WTC11 (cell line): ENCODE measurements at regions not wholly inside any gene's neighbourhood (a gene's known extent, or its start where the extent isn't known, plus 50 kb on each side); places are given as distances from the start of the nearest gene placed in this dataset.

Experiments used
- JUN ChIP-seq: sonication (generic); formaldehyde crosslinking; IDR thresholded peaks from 2 replicates; pipeline ENCODE4 v1.8.0; 2023; ENCODE audit warnings: mild to moderate bottlenecking, missing genetic modification reagents
- TF ChIP-seq, protein P1 (sequence below): sonication (generic); formaldehyde crosslinking; IDR thresholded peaks from 2 replicates; pipeline ENCODE4 v1.8.0; 2022; ENCODE audit warnings: missing genetic modification reagents

DNA sequence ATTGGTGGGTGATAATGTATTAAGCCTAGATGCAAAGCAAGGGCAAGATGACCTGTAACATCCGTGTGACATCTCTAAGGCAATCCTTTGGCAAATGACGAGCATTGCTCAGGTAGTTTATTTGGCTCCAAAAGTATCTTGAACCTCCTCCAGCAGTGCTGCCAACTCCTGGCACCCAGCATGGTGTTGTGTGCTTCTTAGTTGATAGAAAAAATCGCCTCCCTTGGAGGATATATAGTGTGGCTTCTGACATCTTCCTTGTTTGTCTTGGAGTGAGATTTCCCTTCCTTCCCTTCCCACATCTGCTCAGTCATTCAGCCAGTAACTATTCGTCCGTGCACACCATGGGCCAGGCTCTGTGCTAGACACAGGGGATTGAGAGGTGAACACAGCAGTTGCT, 121.8 kb downstream of the TOMM20 start:
- TF ChIP-seq, protein P1, sequence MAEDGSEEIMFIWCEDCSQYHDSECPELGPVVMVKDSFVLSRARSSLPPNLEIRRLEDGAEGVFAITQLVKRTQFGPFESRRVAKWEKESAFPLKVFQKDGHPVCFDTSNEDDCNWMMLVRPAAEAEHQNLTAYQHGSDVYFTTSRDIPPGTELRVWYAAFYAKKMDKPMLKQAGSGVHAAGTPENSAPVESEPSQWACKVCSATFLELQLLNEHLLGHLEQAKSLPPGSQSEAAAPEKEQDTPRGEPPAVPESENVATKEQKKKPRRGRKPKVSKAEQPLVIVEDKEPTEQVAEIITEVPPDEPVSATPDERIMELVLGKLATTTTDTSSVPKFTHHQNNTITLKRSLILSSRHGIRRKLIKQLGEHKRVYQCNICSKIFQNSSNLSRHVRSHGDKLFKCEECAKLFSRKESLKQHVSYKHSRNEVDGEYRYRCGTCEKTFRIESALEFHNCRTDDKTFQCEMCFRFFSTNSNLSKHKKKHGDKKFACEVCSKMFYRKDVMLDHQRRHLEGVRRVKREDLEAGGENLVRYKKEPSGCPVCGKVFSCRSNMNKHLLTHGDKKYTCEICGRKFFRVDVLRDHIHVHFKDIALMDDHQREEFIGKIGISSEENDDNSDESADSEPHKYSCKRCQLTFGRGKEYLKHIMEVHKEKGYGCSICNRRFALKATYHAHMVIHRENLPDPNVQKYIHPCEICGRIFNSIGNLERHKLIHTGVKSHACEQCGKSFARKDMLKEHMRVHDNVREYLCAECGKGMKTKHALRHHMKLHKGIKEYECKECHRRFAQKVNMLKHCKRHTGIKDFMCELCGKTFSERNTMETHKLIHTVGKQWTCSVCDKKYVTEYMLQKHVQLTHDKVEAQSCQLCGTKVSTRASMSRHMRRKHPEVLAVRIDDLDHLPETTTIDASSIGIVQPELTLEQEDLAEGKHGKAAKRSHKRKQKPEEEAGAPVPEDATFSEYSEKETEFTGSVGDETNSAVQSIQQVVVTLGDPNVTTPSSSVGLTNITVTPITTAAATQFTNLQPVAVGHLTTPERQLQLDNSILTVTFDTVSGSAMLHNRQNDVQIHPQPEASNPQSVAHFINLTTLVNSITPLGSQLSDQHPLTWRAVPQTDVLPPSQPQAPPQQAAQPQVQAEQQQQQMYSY: no peak
- TF ChIP-seq JUN (CRISPR knock-in tag): no peak
